HCT116 (cell line): ENCODE measurements at regions not wholly inside any gene's neighbourhood (a gene's known extent, or its start where the extent isn't known, plus 50 kb on each side); places are given as distances from the start of the nearest gene placed in this dataset.

Source experiments
- ATF3 ChIP-seq: IDR thresholded peaks from 2 replicates; pipeline ENCODE4 v1.6.1; 2012
- CEBPB ChIP-seq: IDR thresholded peaks from 2 replicates; pipeline ENCODE4 v1.6.1; 2012; ENCODE audit warnings: low read depth
- CTCF ChIP-seq, 3 experiments: fragments of 200-600 bp in 1 of 3; sonication (generic) in 1 of 3; IDR thresholded peaks in 2 of 3; conservative IDR thresholded peaks in 1 of 3; 2 replicates each; pipeline ENCODE4 v1.5.1; 2012 to 2017; ENCODE audit warnings: low read depth in 2 of 3, low read length in 2 of 3, antibody characterized with exemption in 1 of 3, borderline replicate concordance in 1 of 3, control low read depth in 1 of 3, mild to moderate bottlenecking in 1 of 3, mixed read lengths in 1 of 3, mixed run types in 1 of 3, moderate library complexity in 1 of 3; ENCODE audit not compliant: insufficient read depth in 1 of 3
- EGR1 ChIP-seq: IDR thresholded peaks from 2 replicates; pipeline ENCODE4 v1.6.1; 2012; ENCODE audit warnings: low read depth
- EZH2 ChIP-seq: fragments of 200-600 bp; sonication (generic); IDR thresholded peaks from 2 replicates; pipeline ENCODE4 v1.6.1; 2017; ENCODE audit warnings: antibody characterized with exemption, mixed run types
- FOSL1 ChIP-seq: IDR thresholded peaks from 2 replicates; pipeline ENCODE4 v1.6.1; 2012; ENCODE audit warnings: low read depth
- JUND ChIP-seq: IDR thresholded peaks from 2 replicates; pipeline ENCODE4 v1.6.1; 2012
- MAX ChIP-seq: IDR thresholded peaks from 2 replicates; pipeline ENCODE4 v1.6.1; 2012
- POLR2A ChIP-seq: IDR thresholded peaks from 2 replicates; pipeline ENCODE4 v1.7.0; 2011; ENCODE audit warnings: borderline replicate concordance; ENCODE audit not compliant: insufficient read depth, insufficient read length; ENCODE audit errors: extremely low read depth
- POLR2AphosphoS5 ChIP-seq: IDR thresholded peaks from 2 replicates; pipeline ENCODE4 v1.6.1; 2011; ENCODE audit warnings: mild to moderate bottlenecking, low read depth, low read length, moderate library complexity
- RAD21 ChIP-seq: IDR thresholded peaks from 2 replicates; pipeline ENCODE4 v1.6.1; 2012; ENCODE audit warnings: low read depth, mild to moderate bottlenecking
- TF ChIP-seq, protein P1 (sequence below): IDR thresholded peaks from 2 replicates; pipeline ENCODE4 v1.6.1; 2012; ENCODE audit warnings: low read depth

GRCh38 chr16:80189476-80190175 lies 351.2 kb upstream of the DYNLRB2 start:
- no peak for TF ChIP-seq EZH2
- TF ChIP-seq CTCF (IDR thresholded peaks at IDR 0.05 in 2 of 3, conservative IDR thresholded peaks at IDR 0.05 in 1 of 3; ENCODE audit: borderline replicate concordance in 1 of 3, insufficient read depth in 1 of 3, low read depth in 2 of 3, low read length in 2 of 3): no peak
- no peak for TF ChIP-seq POLR2AphosphoS5
- no peak for TF ChIP-seq POLR2A
- TF ChIP-seq ATF3: no peak
- TF ChIP-seq RAD21: no peak
- no peak for TF ChIP-seq FOSL1
- no peak for TF ChIP-seq JUND
- no peak for TF ChIP-seq EGR1
- TF ChIP-seq, protein P1, sequence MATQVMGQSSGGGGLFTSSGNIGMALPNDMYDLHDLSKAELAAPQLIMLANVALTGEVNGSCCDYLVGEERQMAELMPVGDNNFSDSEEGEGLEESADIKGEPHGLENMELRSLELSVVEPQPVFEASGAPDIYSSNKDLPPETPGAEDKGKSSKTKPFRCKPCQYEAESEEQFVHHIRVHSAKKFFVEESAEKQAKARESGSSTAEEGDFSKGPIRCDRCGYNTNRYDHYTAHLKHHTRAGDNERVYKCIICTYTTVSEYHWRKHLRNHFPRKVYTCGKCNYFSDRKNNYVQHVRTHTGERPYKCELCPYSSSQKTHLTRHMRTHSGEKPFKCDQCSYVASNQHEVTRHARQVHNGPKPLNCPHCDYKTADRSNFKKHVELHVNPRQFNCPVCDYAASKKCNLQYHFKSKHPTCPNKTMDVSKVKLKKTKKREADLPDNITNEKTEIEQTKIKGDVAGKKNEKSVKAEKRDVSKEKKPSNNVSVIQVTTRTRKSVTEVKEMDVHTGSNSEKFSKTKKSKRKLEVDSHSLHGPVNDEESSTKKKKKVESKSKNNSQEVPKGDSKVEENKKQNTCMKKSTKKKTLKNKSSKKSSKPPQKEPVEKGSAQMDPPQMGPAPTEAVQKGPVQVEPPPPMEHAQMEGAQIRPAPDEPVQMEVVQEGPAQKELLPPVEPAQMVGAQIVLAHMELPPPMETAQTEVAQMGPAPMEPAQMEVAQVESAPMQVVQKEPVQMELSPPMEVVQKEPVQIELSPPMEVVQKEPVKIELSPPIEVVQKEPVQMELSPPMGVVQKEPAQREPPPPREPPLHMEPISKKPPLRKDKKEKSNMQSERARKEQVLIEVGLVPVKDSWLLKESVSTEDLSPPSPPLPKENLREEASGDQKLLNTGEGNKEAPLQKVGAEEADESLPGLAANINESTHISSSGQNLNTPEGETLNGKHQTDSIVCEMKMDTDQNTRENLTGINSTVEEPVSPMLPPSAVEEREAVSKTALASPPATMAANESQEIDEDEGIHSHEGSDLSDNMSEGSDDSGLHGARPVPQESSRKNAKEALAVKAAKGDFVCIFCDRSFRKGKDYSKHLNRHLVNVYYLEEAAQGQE: no peak
- TF ChIP-seq CEBPB: no peak
- TF ChIP-seq MAX: no peak
